Fibroblast of lung (primary cell): ENCODE measurements at regions not wholly inside any gene's neighbourhood (a gene's known extent, or its start where the extent isn't known, plus 50 kb on each side); places are given as distances from the start of the nearest gene placed in this dataset.

Experiments
- EZH2 ChIP-seq: IDR thresholded peaks from 2 replicates; pipeline ENCODE4 v1.5.1; 2012; ENCODE audit warnings: low read length, control low read depth, mild to moderate bottlenecking; ENCODE audit errors: missing control alignments
- TF ChIP-seq, protein P1 (sequence below), 2 donors: IDR thresholded peaks in 1 of 2; conservative IDR thresholded peaks in 1 of 2; 1 replicate in 1 of 2; 2 replicates in 1 of 2; pipeline ENCODE4 v1.5.1; 2011 to 2012; ENCODE audit warnings: low read length in 2 of 2, control low read depth in 1 of 2, inconsistent platforms in 1 of 2, low read depth in 1 of 2, mild to moderate bottlenecking in 1 of 2

DNA sequence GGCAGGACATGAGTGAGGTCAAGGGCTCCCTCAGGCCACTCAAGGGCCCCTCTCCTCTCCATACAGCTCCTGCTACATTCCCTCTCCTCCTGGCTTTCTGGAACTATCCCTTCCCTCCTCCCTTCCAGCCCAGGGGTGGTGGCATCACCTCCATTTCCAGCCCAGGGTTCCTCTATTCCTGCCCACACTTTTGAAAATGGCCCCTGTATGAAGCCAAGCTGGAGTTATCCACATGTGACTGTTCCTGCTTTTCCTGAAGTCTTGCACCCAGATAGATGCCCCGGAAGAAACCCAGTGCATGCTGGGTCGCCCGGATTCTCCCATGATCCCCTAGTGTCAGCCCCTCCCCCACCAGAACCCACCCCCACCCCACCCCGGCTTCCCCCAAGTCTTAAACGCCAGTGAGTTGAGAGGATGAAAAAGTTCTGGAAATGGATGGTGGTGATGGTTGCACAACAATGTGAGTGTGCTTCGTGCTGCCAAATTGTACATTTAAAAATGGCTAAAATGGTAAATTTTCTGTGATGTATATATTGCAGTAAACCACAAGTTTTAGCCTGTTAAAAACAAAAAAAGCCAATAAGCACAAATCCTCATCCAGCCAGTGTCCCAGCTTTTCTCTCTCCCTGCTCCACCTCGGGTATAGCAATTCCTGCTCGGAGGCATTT, 136.9 kb downstream of the SCARB1 start:
- TF ChIP-seq, protein P1, sequence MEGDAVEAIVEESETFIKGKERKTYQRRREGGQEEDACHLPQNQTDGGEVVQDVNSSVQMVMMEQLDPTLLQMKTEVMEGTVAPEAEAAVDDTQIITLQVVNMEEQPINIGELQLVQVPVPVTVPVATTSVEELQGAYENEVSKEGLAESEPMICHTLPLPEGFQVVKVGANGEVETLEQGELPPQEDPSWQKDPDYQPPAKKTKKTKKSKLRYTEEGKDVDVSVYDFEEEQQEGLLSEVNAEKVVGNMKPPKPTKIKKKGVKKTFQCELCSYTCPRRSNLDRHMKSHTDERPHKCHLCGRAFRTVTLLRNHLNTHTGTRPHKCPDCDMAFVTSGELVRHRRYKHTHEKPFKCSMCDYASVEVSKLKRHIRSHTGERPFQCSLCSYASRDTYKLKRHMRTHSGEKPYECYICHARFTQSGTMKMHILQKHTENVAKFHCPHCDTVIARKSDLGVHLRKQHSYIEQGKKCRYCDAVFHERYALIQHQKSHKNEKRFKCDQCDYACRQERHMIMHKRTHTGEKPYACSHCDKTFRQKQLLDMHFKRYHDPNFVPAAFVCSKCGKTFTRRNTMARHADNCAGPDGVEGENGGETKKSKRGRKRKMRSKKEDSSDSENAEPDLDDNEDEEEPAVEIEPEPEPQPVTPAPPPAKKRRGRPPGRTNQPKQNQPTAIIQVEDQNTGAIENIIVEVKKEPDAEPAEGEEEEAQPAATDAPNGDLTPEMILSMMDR (conservative IDR thresholded peaks at IDR 0.05 in 1 of 2, IDR thresholded peaks at IDR 0.05 in 1 of 2; ENCODE audit: low read depth in 1 of 2, low read length in 2 of 2), result no peak
- no peak for TF ChIP-seq EZH2
